ENCODE measurements at regions not wholly inside any gene's neighbourhood (a gene's known extent, or its start where the extent isn't known, plus 50 kb on each side); places are given as distances from the start of the nearest gene placed in this dataset.

DNA sequence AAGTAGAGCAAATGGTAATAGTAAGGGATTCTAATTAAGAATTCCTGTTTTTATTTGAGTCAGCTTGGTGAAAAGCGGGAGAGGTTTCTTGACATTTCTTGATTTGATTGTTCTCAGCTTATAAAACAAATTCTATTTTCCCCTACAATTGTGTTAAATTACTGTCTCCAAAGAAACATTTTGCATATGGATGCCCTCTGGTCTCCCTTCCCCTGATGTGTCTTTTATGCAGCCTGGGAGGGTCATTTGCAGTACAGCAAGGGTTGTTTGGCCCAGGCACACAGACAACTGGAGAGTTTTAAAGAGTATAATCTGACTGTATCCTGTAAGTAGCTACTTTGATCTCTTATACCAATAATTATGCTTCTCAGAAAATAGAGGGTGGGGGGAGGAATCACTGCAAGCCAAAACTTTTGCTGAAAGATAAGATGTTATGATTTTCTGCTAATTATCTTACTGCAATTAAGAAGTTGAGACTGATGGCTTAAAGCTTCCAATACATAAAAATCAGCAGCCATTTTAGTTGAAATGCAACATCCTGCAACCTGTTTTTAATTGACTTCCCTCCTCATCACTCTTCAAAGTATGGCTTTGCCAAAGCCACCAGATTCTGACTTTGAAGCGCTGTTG is 204.1 kb upstream of the SEMA6A start:
- Mint-ChIP-seq H3K27me3 (ENCODE audit: low read depth) (no peaks in the 10 kb centered on the region), H3K4me1 (peaks cover 61% of the 10 kb centered on the region), H3K27ac (peak overlapping the region; percentile 97), H3K36me3 (peaks cover 8% of the 10 kb centered on the region), H3K4me3 (peak overlapping the region; percentile 19; the same call in 1 of the 2 replicates), H3K9me3 (peaks cover 4% of the 10 kb centered on the region)
- no peak for ATAC-seq
- ChIA-PET CTCF (interaction anchor here (1.2 kb wide), 2 partner anchors 14 to 202 kb away, joined by 3 to 4 read pairs; no protein-coding TSS in a partner anchor), POLR2A (interaction anchor here (0.7 to 0.8 kb wide), 3 partner anchors 28 to 204 kb away, joined by 3 to 8 read pairs (median 4); partner anchors contain the start of gene SEMA6A)
- TF ChIP-seq GTF2I (CRISPR knock-in tag; conservative IDR thresholded peaks at IDR 0.05) = no peak
- TF ChIP-seq, protein P1, sequence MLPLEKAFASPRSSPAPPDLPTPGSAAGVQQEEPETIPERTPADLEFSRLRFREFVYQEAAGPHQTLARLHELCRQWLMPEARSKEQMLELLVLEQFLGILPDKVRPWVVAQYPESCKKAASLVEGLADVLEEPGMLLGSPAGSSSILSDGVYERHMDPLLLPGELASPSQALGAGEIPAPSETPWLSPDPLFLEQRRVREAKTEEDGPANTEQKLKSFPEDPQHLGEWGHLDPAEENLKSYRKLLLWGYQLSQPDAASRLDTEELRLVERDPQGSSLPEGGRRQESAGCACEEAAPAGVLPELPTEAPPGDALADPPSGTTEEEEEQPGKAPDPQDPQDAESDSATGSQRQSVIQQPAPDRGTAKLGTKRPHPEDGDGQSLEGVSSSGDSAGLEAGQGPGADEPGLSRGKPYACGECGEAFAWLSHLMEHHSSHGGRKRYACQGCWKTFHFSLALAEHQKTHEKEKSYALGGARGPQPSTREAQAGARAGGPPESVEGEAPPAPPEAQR (CRISPR knock-in tag; IDR thresholded peaks at IDR 0.05) = no peak
- TF ChIP-seq, protein P2, sequence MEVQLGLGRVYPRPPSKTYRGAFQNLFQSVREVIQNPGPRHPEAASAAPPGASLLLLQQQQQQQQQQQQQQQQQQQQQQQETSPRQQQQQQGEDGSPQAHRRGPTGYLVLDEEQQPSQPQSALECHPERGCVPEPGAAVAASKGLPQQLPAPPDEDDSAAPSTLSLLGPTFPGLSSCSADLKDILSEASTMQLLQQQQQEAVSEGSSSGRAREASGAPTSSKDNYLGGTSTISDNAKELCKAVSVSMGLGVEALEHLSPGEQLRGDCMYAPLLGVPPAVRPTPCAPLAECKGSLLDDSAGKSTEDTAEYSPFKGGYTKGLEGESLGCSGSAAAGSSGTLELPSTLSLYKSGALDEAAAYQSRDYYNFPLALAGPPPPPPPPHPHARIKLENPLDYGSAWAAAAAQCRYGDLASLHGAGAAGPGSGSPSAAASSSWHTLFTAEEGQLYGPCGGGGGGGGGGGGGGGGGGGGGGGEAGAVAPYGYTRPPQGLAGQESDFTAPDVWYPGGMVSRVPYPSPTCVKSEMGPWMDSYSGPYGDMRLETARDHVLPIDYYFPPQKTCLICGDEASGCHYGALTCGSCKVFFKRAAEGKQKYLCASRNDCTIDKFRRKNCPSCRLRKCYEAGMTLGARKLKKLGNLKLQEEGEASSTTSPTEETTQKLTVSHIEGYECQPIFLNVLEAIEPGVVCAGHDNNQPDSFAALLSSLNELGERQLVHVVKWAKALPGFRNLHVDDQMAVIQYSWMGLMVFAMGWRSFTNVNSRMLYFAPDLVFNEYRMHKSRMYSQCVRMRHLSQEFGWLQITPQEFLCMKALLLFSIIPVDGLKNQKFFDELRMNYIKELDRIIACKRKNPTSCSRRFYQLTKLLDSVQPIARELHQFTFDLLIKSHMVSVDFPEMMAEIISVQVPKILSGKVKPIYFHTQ (CRISPR knock-in tag; IDR thresholded peaks at IDR 0.05) = no peak
- TF ChIP-seq, protein P3, sequence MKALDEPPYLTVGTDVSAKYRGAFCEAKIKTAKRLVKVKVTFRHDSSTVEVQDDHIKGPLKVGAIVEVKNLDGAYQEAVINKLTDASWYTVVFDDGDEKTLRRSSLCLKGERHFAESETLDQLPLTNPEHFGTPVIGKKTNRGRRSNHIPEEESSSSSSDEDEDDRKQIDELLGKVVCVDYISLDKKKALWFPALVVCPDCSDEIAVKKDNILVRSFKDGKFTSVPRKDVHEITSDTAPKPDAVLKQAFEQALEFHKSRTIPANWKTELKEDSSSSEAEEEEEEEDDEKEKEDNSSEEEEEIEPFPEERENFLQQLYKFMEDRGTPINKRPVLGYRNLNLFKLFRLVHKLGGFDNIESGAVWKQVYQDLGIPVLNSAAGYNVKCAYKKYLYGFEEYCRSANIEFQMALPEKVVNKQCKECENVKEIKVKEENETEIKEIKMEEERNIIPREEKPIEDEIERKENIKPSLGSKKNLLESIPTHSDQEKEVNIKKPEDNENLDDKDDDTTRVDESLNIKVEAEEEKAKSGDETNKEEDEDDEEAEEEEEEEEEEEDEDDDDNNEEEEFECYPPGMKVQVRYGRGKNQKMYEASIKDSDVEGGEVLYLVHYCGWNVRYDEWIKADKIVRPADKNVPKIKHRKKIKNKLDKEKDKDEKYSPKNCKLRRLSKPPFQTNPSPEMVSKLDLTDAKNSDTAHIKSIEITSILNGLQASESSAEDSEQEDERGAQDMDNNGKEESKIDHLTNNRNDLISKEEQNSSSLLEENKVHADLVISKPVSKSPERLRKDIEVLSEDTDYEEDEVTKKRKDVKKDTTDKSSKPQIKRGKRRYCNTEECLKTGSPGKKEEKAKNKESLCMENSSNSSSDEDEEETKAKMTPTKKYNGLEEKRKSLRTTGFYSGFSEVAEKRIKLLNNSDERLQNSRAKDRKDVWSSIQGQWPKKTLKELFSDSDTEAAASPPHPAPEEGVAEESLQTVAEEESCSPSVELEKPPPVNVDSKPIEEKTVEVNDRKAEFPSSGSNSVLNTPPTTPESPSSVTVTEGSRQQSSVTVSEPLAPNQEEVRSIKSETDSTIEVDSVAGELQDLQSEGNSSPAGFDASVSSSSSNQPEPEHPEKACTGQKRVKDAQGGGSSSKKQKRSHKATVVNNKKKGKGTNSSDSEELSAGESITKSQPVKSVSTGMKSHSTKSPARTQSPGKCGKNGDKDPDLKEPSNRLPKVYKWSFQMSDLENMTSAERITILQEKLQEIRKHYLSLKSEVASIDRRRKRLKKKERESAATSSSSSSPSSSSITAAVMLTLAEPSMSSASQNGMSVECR (CRISPR knock-in tag; IDR thresholded peaks at IDR 0.05; ENCODE audit: borderline replicate concordance) = no peak
- DNase-seq (ENCODE audit: low spot score) = no peak

DNA sequence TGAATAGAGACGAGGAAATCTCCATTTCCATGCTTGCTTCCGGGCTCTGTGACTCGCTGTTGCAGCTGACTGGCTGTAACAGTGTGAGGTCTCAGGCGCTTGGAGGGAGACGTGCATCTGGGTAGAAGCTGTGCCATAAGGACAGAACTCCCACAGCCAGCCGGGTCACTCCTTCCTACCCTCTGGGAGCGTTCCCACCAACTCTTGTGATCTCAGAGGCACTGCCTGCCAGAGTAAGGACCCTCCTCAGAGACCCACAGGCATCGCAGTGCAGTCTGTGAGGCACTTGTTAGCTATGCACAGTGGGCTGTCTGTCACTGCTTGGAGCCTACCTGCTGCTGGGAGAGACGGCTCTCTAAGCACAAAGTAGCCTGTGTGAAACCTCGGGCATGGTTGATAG is 203.4 kb upstream of the SEMA6A start:
- 0 out of 2 replicates have a peak overlapping the region, but pooled peaks have one; percentile 19 for H3K4me3 Mint-ChIP-seq
- POLR2A ChIA-PET = no interaction called here
- no peaks in the 10 kb centered on the region for H3K9me3 Mint-ChIP-seq
- H3K27me3 Mint-ChIP-seq (ENCODE audit: low read depth) = no peaks in the 10 kb centered on the region
- peak overlapping the region; percentile 97 for H3K27ac Mint-ChIP-seq
- H3K4me1 Mint-ChIP-seq = peaks cover 69% of the 10 kb centered on the region
- H3K36me3 Mint-ChIP-seq = peaks cover 3% of the 10 kb centered on the region; the same call in 1 of the 2 replicates
- ATAC-seq (peak; percentile 57), DNase-seq (ENCODE audit: low spot score) (peak; percentile 51)
- CTCF ChIA-PET = interaction anchor here (1.2 kb wide), 2 partner anchors 14 to 201 kb away, joined by 3 to 4 read pairs; no protein-coding TSS in a partner anchor
- TF ChIP-seq, protein P4, sequence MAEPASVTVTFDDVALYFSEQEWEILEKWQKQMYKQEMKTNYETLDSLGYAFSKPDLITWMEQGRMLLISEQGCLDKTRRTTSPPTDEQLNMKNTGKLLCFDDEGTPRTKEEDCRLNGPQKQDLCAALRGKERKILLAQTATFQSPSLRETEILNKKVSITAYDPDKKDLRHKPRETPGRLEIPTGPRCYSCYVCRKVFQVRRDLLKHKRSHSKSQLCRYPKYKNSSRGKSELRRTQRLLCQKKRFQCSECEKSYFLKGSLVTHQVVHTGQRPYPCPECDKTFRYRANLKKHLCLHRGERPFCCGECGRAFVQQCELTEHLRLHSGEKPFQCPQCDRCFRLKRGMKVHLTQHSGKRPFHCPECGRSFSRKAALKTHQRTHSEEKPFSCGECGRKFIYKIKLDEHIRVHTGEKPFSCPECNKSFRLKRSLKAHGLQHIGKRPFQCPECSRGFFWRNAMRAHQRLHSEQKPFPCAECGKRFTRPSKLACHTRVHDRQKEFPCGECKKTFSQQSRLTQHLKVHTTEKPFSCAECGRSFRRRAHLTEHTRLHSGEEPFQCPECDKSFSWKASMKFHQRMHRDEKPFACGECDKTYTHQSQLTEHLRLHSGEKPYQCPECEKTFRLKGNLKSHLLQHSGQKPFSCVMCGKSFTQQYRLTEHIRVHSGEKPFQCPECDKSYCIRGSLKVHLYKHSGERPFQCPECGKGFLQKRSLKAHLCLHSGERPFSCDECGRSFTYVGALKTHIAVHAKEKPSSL (CRISPR knock-in tag; conservative IDR thresholded peaks at IDR 0.05) = no peak
- no peak for TF ChIP-seq NFATC4 (CRISPR knock-in tag; IDR thresholded peaks at IDR 0.05)
- TF ChIP-seq ZBTB21 (CRISPR knock-in tag; IDR thresholded peaks at IDR 0.05; ENCODE audit: borderline replicate concordance) = 0 out of 2 replicates have a peak, but pooled peaks have one; percentile 18
- TF ChIP-seq, protein P5, sequence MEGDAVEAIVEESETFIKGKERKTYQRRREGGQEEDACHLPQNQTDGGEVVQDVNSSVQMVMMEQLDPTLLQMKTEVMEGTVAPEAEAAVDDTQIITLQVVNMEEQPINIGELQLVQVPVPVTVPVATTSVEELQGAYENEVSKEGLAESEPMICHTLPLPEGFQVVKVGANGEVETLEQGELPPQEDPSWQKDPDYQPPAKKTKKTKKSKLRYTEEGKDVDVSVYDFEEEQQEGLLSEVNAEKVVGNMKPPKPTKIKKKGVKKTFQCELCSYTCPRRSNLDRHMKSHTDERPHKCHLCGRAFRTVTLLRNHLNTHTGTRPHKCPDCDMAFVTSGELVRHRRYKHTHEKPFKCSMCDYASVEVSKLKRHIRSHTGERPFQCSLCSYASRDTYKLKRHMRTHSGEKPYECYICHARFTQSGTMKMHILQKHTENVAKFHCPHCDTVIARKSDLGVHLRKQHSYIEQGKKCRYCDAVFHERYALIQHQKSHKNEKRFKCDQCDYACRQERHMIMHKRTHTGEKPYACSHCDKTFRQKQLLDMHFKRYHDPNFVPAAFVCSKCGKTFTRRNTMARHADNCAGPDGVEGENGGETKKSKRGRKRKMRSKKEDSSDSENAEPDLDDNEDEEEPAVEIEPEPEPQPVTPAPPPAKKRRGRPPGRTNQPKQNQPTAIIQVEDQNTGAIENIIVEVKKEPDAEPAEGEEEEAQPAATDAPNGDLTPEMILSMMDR (IDR thresholded peaks at IDR 0.05) = no peak
- TF ChIP-seq CBFB (CRISPR knock-in tag; IDR thresholded peaks at IDR 0.05; ENCODE audit: low read depth) = peak; percentile 71; the same call in 1 of the 2 replicates
- TF ChIP-seq, protein P6, sequence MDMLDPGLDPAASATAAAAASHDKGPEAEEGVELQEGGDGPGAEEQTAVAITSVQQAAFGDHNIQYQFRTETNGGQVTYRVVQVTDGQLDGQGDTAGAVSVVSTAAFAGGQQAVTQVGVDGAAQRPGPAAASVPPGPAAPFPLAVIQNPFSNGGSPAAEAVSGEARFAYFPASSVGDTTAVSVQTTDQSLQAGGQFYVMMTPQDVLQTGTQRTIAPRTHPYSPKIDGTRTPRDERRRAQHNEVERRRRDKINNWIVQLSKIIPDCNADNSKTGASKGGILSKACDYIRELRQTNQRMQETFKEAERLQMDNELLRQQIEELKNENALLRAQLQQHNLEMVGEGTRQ (CRISPR knock-in tag; IDR thresholded peaks at IDR 0.05) = 0 out of 2 replicates have a peak, but pooled peaks have one; percentile 7
- TF ChIP-seq NR2C2 (CRISPR knock-in tag; IDR thresholded peaks at IDR 0.05) = no peak
- peak; percentile 52; the same call in 1 of the 2 replicates for TF ChIP-seq TEAD1 (CRISPR knock-in tag; IDR thresholded peaks at IDR 0.05)
- 0 out of 2 replicates have a peak, but pooled peaks have one; percentile 15 for TF ChIP-seq SP1 (CRISPR knock-in tag; conservative IDR thresholded peaks at IDR 0.05)
- TF ChIP-seq, protein P7, sequence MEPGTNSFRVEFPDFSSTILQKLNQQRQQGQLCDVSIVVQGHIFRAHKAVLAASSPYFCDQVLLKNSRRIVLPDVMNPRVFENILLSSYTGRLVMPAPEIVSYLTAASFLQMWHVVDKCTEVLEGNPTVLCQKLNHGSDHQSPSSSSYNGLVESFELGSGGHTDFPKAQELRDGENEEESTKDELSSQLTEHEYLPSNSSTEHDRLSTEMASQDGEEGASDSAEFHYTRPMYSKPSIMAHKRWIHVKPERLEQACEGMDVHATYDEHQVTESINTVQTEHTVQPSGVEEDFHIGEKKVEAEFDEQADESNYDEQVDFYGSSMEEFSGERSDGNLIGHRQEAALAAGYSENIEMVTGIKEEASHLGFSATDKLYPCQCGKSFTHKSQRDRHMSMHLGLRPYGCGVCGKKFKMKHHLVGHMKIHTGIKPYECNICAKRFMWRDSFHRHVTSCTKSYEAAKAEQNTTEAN (CRISPR knock-in tag; IDR thresholded peaks at IDR 0.05) = 0 out of 2 replicates have a peak, but pooled peaks have one; percentile 57
- no peak for TF ChIP-seq CREM (CRISPR knock-in tag; IDR thresholded peaks at IDR 0.05)
